Calu3 (cell line): ENCODE measurements at regions not wholly inside any gene's neighbourhood (a gene's known extent, or its start where the extent isn't known, plus 50 kb on each side); places are given as distances from the start of the nearest gene placed in this dataset.

Source experiments
- BruUV-seq: library from RNA; stranded (reverse); fragments of 400-500 nt; replicated peaks from 2 replicates; lab custom pipeline; 2021; lab: Mats Ljungman, UMichigan
- CTCF ChIA-PET: fragments of 300-600 bp; sonication (Branson Sonifier 250); formaldehyde crosslinking; loops from one replicate; lab custom pipeline; 2022; ENCODE audit warnings: antibody characterized with exemption; lab: Charles Lee
- DNase-seq: peaks from one replicate; pipeline ENCODE4 v3.0.0; 2022
- H3K27ac Mint-ChIP-seq: one replicate; pipeline ENCODE4 v1.8.0; 2022; ENCODE audit warnings: mixed read lengths; ENCODE audit not compliant: unreplicated experiment
- H3K27me3 Mint-ChIP-seq: one replicate; pipeline ENCODE4 v1.8.0; 2022; ENCODE audit warnings: mixed read lengths; ENCODE audit not compliant: unreplicated experiment
- H3K36me3 Mint-ChIP-seq: one replicate; pipeline ENCODE4 v1.8.0; 2022; ENCODE audit warnings: mild to moderate bottlenecking, moderate library complexity, mixed read lengths; ENCODE audit not compliant: insufficient read depth, unreplicated experiment
- H3K4me1 Mint-ChIP-seq: one replicate; pipeline ENCODE4 v1.8.0; 2022; ENCODE audit warnings: mild to moderate bottlenecking, low read depth, mixed read lengths; ENCODE audit not compliant: unreplicated experiment
- H3K4me3 Mint-ChIP-seq: one replicate; pipeline ENCODE4 v1.8.0; 2022; ENCODE audit warnings: mild to moderate bottlenecking, low read depth, moderate library complexity, mixed read lengths; ENCODE audit not compliant: unreplicated experiment
- H3K9me3 Mint-ChIP-seq: one replicate; pipeline ENCODE4 v1.8.0; 2022; ENCODE audit warnings: low read depth, mixed read lengths; ENCODE audit not compliant: unreplicated experiment
- intact Hi-C: fragments of 100-400 bp; cut with micrococcal nuclease; formaldehyde crosslinking; loops from one replicate; pipeline ENCODE4 v1.10.0; 2022; ENCODE audit not compliant: unreplicated experiment
- TF ChIP-seq, protein P1 (sequence below): fragments of 200-600 bp; IDR thresholded peaks from one replicate; pipeline ENCODE4 v1.8.0; 2022; ENCODE audit warnings: antibody characterized with exemption; ENCODE audit not compliant: unreplicated experiment

DNA sequence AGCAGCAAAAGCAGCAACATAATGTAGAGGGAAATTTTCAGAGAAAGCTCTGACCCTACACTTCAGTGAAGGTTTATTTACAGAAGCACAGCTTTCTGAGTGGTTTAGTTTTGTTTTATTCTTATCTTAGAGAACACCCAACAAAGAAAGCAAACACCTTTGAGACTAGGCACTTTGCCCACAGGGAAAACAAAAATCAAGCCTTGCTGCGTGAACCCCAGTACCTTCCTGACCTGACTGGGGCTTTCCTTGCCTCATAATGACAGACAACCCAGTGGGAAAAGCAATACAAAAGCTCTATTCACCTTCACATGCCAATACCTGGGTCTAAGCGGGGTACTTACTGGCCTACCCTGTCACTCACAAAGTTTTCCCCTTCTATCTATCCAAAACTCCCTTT lies 189.8 kb downstream of the HINT1 start:
- peaks cover 7% of the 10 kb centered on the region for H3K27me3 Mint-ChIP-seq
- no peak for DNase-seq
- no peak overlapping the region for H3K4me3 Mint-ChIP-seq
- TF ChIP-seq, protein P1, sequence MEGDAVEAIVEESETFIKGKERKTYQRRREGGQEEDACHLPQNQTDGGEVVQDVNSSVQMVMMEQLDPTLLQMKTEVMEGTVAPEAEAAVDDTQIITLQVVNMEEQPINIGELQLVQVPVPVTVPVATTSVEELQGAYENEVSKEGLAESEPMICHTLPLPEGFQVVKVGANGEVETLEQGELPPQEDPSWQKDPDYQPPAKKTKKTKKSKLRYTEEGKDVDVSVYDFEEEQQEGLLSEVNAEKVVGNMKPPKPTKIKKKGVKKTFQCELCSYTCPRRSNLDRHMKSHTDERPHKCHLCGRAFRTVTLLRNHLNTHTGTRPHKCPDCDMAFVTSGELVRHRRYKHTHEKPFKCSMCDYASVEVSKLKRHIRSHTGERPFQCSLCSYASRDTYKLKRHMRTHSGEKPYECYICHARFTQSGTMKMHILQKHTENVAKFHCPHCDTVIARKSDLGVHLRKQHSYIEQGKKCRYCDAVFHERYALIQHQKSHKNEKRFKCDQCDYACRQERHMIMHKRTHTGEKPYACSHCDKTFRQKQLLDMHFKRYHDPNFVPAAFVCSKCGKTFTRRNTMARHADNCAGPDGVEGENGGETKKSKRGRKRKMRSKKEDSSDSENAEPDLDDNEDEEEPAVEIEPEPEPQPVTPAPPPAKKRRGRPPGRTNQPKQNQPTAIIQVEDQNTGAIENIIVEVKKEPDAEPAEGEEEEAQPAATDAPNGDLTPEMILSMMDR = no peak
- BruUV-seq = no TSS peak
- CTCF ChIA-PET = no interaction called here
- H3K9me3 Mint-ChIP-seq = no peaks in the 10 kb centered on the region
- no peak overlapping the region for H3K27ac Mint-ChIP-seq
- intact Hi-C loops = no loop called here
- no peaks in the 10 kb centered on the region for H3K4me1 Mint-ChIP-seq
- no peaks in the 10 kb centered on the region for H3K36me3 Mint-ChIP-seq

DNA sequence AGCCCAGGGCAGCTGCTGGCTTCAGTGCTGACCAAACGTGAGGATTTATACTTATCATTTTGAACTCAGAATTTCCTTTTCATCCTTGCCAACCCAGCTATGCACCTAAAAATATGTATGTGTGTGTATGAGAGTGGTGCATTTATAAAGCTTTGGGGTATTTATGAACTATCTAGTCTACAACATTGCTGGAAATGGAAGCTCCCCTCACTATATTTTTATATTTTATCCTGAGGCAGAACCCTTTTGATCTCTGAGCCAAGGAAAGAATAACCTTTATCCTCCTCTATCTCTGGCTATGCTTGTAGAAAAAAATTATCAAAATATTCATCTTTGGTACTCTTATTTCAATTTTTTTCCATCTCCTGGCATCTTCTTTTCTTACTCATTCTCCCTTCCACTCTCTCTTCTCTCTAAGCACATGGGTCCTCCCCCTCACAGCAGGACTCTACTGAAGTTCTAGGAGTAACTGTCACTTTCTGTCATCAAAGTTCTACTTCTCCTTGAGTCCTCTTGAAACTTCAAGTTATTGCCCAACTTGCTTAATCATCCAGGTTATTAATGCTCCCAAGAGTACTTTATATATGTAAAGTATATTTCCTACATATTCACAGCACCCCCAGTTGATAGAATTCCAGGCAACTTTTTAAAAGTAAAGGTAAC lies 190.9 kb downstream of the HINT1 start:
- no peak overlapping the region for H3K27ac Mint-ChIP-seq
- H3K36me3 Mint-ChIP-seq = no peaks in the 10 kb centered on the region
- BruUV-seq = no TSS peak
- no peaks in the 10 kb centered on the region for H3K4me1 Mint-ChIP-seq
- H3K9me3 Mint-ChIP-seq = no peaks in the 10 kb centered on the region
- CTCF ChIA-PET = no interaction called here
- DNase-seq = no peak
- H3K27me3 Mint-ChIP-seq = no peaks in the 10 kb centered on the region
- H3K4me3 Mint-ChIP-seq = no peak overlapping the region
- intact Hi-C loops = no loop called here
- TF ChIP-seq, protein P1 = no peak

DNA sequence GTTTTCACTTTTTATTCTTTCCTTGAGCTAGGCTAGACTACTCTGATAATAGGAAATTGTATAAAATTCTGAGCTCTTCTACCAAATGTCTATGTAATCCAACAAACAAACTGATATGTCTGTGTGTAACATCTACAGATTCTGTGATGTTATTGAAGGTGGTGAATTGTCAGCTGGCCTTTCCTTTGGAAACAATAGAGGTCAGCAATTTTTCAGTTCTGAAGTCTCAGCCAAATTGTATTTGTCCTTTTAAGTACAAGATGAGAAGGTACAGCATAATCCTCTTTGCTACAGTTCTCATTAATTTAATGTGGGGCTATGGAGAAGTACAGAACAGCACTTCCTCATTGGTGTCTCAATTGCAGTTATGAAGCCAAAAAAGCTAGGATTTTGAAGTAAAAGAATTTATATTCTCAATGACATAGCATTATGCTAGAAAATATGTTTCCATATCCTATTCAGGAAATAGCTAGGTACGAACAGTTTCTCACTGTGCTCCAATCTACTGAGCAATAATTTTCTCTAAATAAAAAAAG lies 198.0 kb downstream of the HINT1 start:
- H3K36me3 Mint-ChIP-seq = no peaks in the 10 kb centered on the region
- no peaks in the 10 kb centered on the region for H3K9me3 Mint-ChIP-seq
- TF ChIP-seq, protein P1 = no peak
- BruUV-seq = no TSS peak
- intact Hi-C loops = no loop called here
- DNase-seq = no peak
- no peaks in the 10 kb centered on the region for H3K27me3 Mint-ChIP-seq
- no peak overlapping the region for H3K4me3 Mint-ChIP-seq
- H3K27ac Mint-ChIP-seq = no peak overlapping the region
- H3K4me1 Mint-ChIP-seq = no peaks in the 10 kb centered on the region
- CTCF ChIA-PET = no interaction called here

DNA sequence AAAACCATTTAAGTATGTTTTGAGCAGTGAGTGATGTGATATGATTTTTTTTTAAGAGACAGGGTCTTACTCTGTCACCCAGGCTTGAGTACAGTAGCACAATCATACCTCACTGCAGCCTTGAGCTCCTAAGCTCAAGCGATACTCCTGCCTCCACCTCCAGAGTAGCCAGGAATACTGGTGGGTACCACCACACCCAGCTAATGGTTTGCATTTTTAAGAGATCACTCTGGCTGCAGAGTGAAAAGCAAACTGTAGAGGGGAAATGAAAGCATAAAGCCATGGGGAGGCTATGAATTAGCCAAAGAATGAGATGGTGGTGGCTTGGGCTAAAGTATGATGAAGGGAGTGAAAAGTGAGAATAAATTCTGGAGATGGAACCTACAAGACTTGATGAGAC lies 199.1 kb downstream of the HINT1 start:
- CTCF ChIA-PET = no interaction called here
- no peaks in the 10 kb centered on the region for H3K9me3 Mint-ChIP-seq
- intact Hi-C loops = no loop called here
- no TSS peak for BruUV-seq
- DNase-seq = no peak
- H3K36me3 Mint-ChIP-seq = no peaks in the 10 kb centered on the region
- H3K27ac Mint-ChIP-seq = no peak overlapping the region
- no peaks in the 10 kb centered on the region for H3K27me3 Mint-ChIP-seq
- no peak overlapping the region for H3K4me3 Mint-ChIP-seq
- TF ChIP-seq, protein P1 = no peak
- no peaks in the 10 kb centered on the region for H3K4me1 Mint-ChIP-seq
